Mesothelial cell of epicardium (in vitro differentiated cells): ENCODE measurements at regions not wholly inside any gene's neighbourhood (a gene's known extent, or its start where the extent isn't known, plus 50 kb on each side); places are given as distances from the start of the nearest gene placed in this dataset.

ENCODE experiments used
- DNase-seq, 2 experiments: peaks; one replicate each; pipeline ENCODE4 v3.0.0; 2021; ENCODE audit warnings: low spot score in 2 of 2; ENCODE audit not compliant: unreplicated experiment in 2 of 2
- H3K27ac Mint-ChIP-seq: 2 replicates; pipeline ENCODE4 v1.8.0; 2021; ENCODE audit warnings: mixed read lengths
- H3K27me3 Mint-ChIP-seq: 2 replicates; pipeline ENCODE4 v1.8.0; 2021; ENCODE audit warnings: low read depth, mixed read lengths
- H3K36me3 Mint-ChIP-seq: 2 replicates; pipeline ENCODE4 v1.8.0; 2021; ENCODE audit warnings: mixed read lengths
- H3K4me1 Mint-ChIP-seq: 2 replicates; pipeline ENCODE4 v1.8.0; 2021; ENCODE audit warnings: mixed read lengths
- H3K4me3 Mint-ChIP-seq: 2 replicates; pipeline ENCODE4 v1.8.0; 2021; ENCODE audit warnings: mild to moderate bottlenecking, moderate library complexity, mixed read lengths
- H3K9me3 Mint-ChIP-seq: 2 replicates; pipeline ENCODE4 v1.8.0; 2021; ENCODE audit warnings: mixed read lengths
- TF ChIP-seq, protein P1 (sequence below): fragments of 200-600 bp; sonication (generic); IDR thresholded peaks from one replicate; pipeline ENCODE4 v1.5.0; 2021; ENCODE audit warnings: antibody characterized with exemption; ENCODE audit not compliant: unreplicated experiment

DNA sequence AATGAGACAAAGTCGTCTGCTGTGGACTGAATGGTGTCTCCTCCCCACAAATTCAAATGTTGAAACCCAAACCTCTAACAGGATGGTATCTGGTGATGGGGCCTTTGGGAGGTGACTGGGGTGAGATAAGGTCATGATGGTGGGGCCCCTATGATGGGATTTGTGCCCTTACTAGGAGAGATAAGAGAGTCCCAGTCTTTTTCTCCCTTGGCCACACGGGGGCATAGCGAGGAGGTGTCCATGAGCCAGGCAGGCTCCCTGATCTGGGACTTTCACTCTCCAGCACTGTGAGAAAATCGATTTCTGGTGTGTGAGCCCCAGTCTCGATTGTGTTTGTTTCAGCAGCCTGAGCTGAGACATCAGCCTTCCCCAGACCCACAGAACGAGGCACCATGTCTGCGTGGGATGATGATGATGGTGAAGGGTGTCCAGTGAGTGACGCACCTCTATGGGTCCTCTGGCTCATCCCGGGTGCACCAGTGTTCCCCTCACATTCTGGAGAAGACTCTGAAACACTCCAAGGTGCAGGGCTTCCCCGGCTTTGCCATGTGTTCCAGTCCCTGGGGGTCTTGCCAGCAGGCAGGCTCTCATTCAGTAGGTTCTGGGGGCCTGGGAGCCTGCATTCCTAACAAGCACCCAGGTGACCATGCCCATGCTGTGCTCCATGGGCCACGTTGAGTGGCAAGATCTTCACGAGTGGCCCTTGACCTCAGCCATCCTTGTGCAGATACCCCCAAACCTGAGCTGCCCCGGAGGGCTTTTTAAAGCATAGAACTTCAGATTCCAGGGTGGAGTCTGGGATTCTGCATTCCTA is 363.0 kb downstream of the CTTN start:
- no peak for DNase-seq
- Mint-ChIP-seq H3K4me1 (no peaks in the 10 kb centered on the region), H3K9me3 (no peaks in the 10 kb centered on the region), H3K27me3 (peaks cover 4% of the 10 kb centered on the region), H3K36me3 (no peaks in the 10 kb centered on the region), H3K4me3 (no peak overlapping the region), H3K27ac (no peak overlapping the region)
- TF ChIP-seq, protein P1, sequence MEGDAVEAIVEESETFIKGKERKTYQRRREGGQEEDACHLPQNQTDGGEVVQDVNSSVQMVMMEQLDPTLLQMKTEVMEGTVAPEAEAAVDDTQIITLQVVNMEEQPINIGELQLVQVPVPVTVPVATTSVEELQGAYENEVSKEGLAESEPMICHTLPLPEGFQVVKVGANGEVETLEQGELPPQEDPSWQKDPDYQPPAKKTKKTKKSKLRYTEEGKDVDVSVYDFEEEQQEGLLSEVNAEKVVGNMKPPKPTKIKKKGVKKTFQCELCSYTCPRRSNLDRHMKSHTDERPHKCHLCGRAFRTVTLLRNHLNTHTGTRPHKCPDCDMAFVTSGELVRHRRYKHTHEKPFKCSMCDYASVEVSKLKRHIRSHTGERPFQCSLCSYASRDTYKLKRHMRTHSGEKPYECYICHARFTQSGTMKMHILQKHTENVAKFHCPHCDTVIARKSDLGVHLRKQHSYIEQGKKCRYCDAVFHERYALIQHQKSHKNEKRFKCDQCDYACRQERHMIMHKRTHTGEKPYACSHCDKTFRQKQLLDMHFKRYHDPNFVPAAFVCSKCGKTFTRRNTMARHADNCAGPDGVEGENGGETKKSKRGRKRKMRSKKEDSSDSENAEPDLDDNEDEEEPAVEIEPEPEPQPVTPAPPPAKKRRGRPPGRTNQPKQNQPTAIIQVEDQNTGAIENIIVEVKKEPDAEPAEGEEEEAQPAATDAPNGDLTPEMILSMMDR: no peak

DNA sequence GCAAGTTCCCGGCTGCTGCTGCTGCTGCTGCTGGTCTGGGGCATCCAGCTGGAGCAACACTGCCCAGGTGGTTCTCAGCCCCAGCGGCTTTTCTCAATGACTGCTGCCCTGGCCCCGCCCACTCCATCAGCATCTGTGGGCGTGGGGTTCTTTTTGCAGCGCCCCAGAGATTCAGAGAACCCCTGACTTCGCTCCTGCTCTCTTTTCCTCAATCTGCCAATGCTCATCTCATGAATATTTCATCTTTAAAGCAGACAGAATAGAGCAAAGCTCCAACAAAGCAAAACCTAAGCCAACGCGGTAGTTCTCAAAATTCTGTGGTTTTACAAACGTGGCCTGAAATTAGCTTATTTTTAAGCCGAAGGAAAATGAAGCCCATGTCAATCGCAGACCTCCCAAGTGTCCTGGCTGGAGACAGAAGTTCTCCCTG is 363.6 kb downstream of the CTTN start:
- no peaks in the 10 kb centered on the region for H3K9me3 Mint-ChIP-seq
- H3K36me3 Mint-ChIP-seq: no peaks in the 10 kb centered on the region
- H3K27ac Mint-ChIP-seq: no peak overlapping the region
- no peak overlapping the region for H3K4me3 Mint-ChIP-seq
- H3K27me3 Mint-ChIP-seq: no peaks in the 10 kb centered on the region
- DNase-seq: no peak
- TF ChIP-seq, protein P1: no peak
- H3K4me1 Mint-ChIP-seq: no peaks in the 10 kb centered on the region

DNA sequence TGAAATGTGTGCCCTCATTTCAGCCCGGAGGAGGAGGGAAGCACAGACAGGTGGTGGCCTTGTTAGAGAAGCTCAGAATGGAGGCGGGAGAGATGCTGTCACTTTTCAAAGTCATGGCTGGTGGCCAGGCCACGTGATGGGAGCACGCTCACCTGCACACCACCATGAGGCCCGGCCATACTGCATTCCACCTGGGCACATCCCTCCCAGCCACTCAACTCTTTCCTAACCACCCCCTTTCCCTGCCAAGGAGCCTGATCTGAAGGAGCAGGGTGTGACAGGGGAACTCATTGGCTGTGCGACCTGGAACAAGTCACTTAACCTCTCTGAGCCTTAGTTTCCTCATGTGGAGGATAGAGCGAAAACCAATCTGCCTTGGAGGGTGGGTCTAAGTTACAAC is 364.5 kb downstream of the CTTN start:
- H3K36me3 Mint-ChIP-seq: no peaks in the 10 kb centered on the region
- no peak overlapping the region for H3K4me3 Mint-ChIP-seq
- DNase-seq: no peak
- TF ChIP-seq, protein P1: no peak
- H3K4me1 Mint-ChIP-seq: no peaks in the 10 kb centered on the region
- H3K27ac Mint-ChIP-seq: no peak overlapping the region
- H3K9me3 Mint-ChIP-seq: no peaks in the 10 kb centered on the region
- H3K27me3 Mint-ChIP-seq: no peaks in the 10 kb centered on the region

DNA sequence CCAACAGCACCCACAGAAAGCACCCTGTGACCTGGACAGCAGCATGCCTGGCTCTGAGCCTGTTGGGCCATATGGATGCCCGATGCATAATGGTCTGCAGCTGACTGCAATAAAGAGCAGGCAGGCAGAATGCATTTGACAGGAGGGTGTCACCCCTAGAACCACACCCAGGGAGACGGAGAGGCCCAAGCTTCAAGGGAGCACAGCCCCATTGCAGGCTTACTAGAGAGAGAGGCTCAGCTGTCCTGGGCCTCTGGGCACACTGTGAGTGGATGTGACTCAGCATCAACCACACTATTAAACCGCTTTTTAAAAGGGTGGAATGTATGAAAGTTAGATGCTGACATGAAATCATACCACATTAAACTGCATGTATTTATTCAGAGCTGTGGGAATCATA is 365.3 kb downstream of the CTTN start:
- TF ChIP-seq, protein P1: no peak
- no peak overlapping the region for H3K27ac Mint-ChIP-seq
- no peaks in the 10 kb centered on the region for H3K27me3 Mint-ChIP-seq
- H3K36me3 Mint-ChIP-seq: no peaks in the 10 kb centered on the region
- H3K9me3 Mint-ChIP-seq: no peaks in the 10 kb centered on the region
- no peak overlapping the region for H3K4me3 Mint-ChIP-seq
- H3K4me1 Mint-ChIP-seq: no peaks in the 10 kb centered on the region
- no peak for DNase-seq

DNA sequence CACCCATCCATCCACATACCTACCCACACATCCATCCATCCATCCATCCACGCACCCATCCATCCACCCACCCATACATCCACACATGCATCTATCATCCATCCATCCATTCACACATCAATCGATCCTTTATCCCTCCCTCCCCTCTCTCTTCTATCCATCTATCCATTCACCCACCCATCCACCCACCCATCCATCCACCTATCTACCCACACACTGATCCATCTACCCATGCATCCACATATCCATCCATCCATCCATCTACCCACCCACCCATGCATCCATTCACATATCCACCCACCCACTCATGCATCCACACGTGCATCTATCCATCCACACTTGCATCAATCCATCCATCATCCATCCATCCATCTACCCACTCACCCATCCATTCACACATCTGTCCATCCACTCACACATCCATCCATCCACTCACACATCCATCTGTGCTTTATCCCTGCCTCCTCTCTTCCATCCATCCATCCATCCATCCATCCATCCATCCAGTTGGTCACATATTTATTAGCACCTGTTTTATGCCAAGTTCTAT is 366.1 kb downstream of the CTTN start:
- Mint-ChIP-seq H3K27me3 (no peaks in the 10 kb centered on the region), H3K27ac (no peak overlapping the region)
- TF ChIP-seq, protein P1: no peak

More for the DNA sequence above, 366.1 kb downstream of the CTTN start:
- no peaks in the 10 kb centered on the region for H3K36me3 Mint-ChIP-seq
- no peaks in the 10 kb centered on the region for H3K4me1 Mint-ChIP-seq
- DNase-seq: no peak
- no peak overlapping the region for H3K4me3 Mint-ChIP-seq
- no peaks in the 10 kb centered on the region for H3K9me3 Mint-ChIP-seq
